ENCODE measurements at regions not wholly inside any gene's neighbourhood (a gene's known extent, or its start where the extent isn't known, plus 50 kb on each side); places are given as distances from the start of the nearest gene placed in this dataset.

GRCh38 chr14:82309199-82309598, 775.5 kb upstream of the SEL1L start:
- Histone ChIP-seq H3K36me3 (no peaks in the 10 kb centered on the region), H3K4me3 (no peak overlapping the region), H3K27ac (no peak overlapping the region), H3K4me1 (no peaks in the 10 kb centered on the region), H3K27me3 (no peaks in the 10 kb centered on the region), H3K9me3 (peaks cover 0 to 8% (median 0%) of the 10 kb centered on the region in 12 donors)
- TF ChIP-seq POLR2A (IDR thresholded peaks at IDR 0.05), result no peak
- TF ChIP-seq, protein P1, sequence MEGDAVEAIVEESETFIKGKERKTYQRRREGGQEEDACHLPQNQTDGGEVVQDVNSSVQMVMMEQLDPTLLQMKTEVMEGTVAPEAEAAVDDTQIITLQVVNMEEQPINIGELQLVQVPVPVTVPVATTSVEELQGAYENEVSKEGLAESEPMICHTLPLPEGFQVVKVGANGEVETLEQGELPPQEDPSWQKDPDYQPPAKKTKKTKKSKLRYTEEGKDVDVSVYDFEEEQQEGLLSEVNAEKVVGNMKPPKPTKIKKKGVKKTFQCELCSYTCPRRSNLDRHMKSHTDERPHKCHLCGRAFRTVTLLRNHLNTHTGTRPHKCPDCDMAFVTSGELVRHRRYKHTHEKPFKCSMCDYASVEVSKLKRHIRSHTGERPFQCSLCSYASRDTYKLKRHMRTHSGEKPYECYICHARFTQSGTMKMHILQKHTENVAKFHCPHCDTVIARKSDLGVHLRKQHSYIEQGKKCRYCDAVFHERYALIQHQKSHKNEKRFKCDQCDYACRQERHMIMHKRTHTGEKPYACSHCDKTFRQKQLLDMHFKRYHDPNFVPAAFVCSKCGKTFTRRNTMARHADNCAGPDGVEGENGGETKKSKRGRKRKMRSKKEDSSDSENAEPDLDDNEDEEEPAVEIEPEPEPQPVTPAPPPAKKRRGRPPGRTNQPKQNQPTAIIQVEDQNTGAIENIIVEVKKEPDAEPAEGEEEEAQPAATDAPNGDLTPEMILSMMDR (IDR thresholded peaks at IDR 0.05), result no peak
- DNase-seq (no peak), ATAC-seq (no peak)
- intact Hi-C loops (cut with DNase I), result no loop called here
- 63 to 78% (median 75%) methylated on average over 2 of the region's 2 CpGs for WGBS, 4 donors

DNA sequence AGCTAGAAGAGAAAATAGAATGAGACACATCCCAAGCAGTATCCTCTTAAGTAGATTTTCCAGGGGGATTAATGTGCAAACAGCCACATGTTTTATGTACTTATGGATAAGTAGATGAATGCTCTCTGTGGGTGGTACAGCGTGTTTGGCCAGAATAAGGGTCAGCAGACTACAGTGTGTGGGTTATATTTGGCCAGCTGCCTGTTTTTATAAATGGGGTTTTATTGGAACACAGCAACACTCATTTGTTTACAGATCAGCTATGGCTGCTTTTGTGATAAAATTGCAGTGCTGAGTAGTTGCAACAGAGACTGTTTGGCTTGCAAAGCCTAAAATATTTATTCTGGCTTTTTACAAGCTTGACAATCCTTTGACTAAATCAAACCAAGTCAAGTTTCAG, 780.2 kb upstream of the SEL1L start:
- Histone ChIP-seq H3K4me1 (no peaks in the 10 kb centered on the region), H3K4me3 (no peak overlapping the region), H3K36me3 (no peaks in the 10 kb centered on the region), H3K27ac (no peak overlapping the region), H3K9me3 (peaks cover 0 to 9% (median 0%) of the 10 kb centered on the region in 12 donors), H3K27me3 (no peaks in the 10 kb centered on the region)
- no peak for ATAC-seq
- DNase-seq, result no peak
- intact Hi-C loops (cut with DNase I), result no loop called here
- WGBS, 4 donors, result 28 to 48% (median 45%) methylated on average over 1 of the region's 1 CpG
- TF ChIP-seq POLR2A (IDR thresholded peaks at IDR 0.05), result no peak
- TF ChIP-seq, protein P1 (IDR thresholded peaks at IDR 0.05), result no peak

GRCh38 chr14:82328442-82328841, 794.8 kb upstream of the SEL1L start:
- WGBS, 4 donors, result 76 to 85% (median 79%) methylated on average over 4 of the region's 4 CpGs
- H3K4me1 ChIP-seq, result no peaks in the 10 kb centered on the region
- H3K9me3 ChIP-seq, result peaks cover 0 to 18% (median 11%) of the 10 kb centered on the region in 12 donors
- no peak for DNase-seq
- TF ChIP-seq, protein P1 (IDR thresholded peaks at IDR 0.05), result no peak
- TF ChIP-seq POLR2A (IDR thresholded peaks at IDR 0.05), result no peak
- no peak overlapping the region for H3K27ac ChIP-seq
- H3K4me3 ChIP-seq, result no peak overlapping the region
- H3K36me3 ChIP-seq, result no peaks in the 10 kb centered on the region
- ATAC-seq, result no peak
- intact Hi-C loops (cut with DNase I), result no loop called here
- no peaks in the 10 kb centered on the region for H3K27me3 ChIP-seq

- 78 to 89% (median 86%) methylated on average over 2 of the region's 2 CpGs for WGBS, 4 donors
- no peak for DNase-seq
- no peak overlapping the region for H3K27ac ChIP-seq
- intact Hi-C loops (cut with DNase I), result no loop called here
- no peak overlapping the region for H3K4me3 ChIP-seq
- ATAC-seq, result no peak
- H3K4me1 ChIP-seq, result no peaks in the 10 kb centered on the region
- no peak for TF ChIP-seq POLR2A (IDR thresholded peaks at IDR 0.05)
- TF ChIP-seq, protein P1 (IDR thresholded peaks at IDR 0.05), result no peak
- no peaks in the 10 kb centered on the region for H3K36me3 ChIP-seq
- peaks cover 0 to 6% (median 0%) of the 10 kb centered on the region in 12 donors for H3K9me3 ChIP-seq
- H3K27me3 ChIP-seq, result no peaks in the 10 kb centered on the region
Observed at GRCh38 chr14:82341261-82341810, 807.7 kb upstream of the SEL1L start.
